Pancreas (tissue), 10 donors: ENCODE measurements at regions not wholly inside any gene's neighbourhood (a gene's known extent, or its start where the extent isn't known, plus 50 kb on each side); places are given as distances from the start of the nearest gene placed in this dataset.
"Not testable (repeated sequence)": the region's sequence is repeated elsewhere in the genome, so short reads cannot be mapped to it uniquely, and the experiment has no call there.

Experiments
- ATAC-seq, 4 donors: fragments of 200-7000 bp; cut with Tn5 transposase; one replicate each; pipeline versions ENCODE4 v1.8.0 to v1.9.1; 2020; ENCODE audit warnings: mild to moderate bottlenecking in 4 of 4, moderate library complexity in 4 of 4
- DNase-seq, 6 donors: peaks; one replicate each; pipeline ENCODE4 v3.0.0-alpha.2; 2020
- FAIRE-seq: peaks from 2 replicates; lab custom pipeline; 2012; peaks lifted over from hg19 to GRCh38; lab: Jason Lieb, UNC
- H3K27ac ChIP-seq, 4 donors: fragments of 200-600 bp; sonication (generic); 1 replicate in 3 of 4; 2 replicates in 1 of 4; pipeline versions ENCODE4 v1.5.0 to v1.8.0; 2020
- H3K27me3 ChIP-seq, 4 donors: fragments of 200-600 bp; one replicate each; pipeline ENCODE4 v1.8.0; 2021
- H3K36me3 ChIP-seq, 3 donors: fragments of 200-600 bp; sonication (generic) in 1 of 3; one replicate each; pipeline versions ENCODE4 v1.5.0 to v1.8.0; 2020 to 2021
- H3K4me1 ChIP-seq, 3 donors: fragments of 200-600 bp; one replicate each; pipeline ENCODE4 v1.8.0; 2021
- H3K4me3 ChIP-seq, 4 donors: fragments of 200-600 bp; sonication (generic) in 2 of 4; one replicate each; pipeline versions ENCODE4 v1.5.0 to v1.8.0; 2020 to 2021
- H3K9me3 ChIP-seq, 4 donors: fragments of 200-600 bp; one replicate each; pipeline ENCODE4 v1.8.0; 2021
- WGBS, 2 donors: extraction: QIAGEN DNeasy Blood & Tissue Kit; methylation state at CpG; one replicate each; pipeline ENCODE4 v1.1.7; 2013; 5-methylcytosine and 5-hydroxymethylcytosine counted together
- intact Hi-C, 3 donors: fragments of 100-400 bp; cut with DNase I; formaldehyde crosslinking; loops; one replicate each; pipeline versions ENCODE4 v1.11.1 to v1.14.2; 2022
- TF ChIP-seq, protein P1 (sequence below), 4 donors: fragments of 200-600 bp; sonication (generic) in 3 of 4; IDR thresholded peaks; one replicate each; pipeline versions ENCODE4 v1.5.0 to v1.8.0; 2021; ENCODE audit warnings: antibody characterized with exemption in 4 of 4
- donor health status: healthy with polysubstance abuse.
- donor health status: DM: no; HTN: no; CAD: no; lungs with moderate emphysema.
- donor health status: DM: no; HTN: no; CAD: no.
- donor health status: control.
- donor health status: control.
- donor health status: Bipolar disorder and iron deficiency.
- donor health status: DM: yes; HTN: yes; CAD: no.
- donor health status: DM: no; HTN: no; CAD: no.
- donor health status: DM: no; HTN: no; CAD: no.
- donor health status: DM: yes; HTN: yes; CAD: no.

GRCh38 chr1:80155371-80155770, 1148.8 kb upstream of the ADGRL4 start:
- WGBS, 2 donors, result 13 to 22% methylated on average over 2 of the region's 2 CpGs
- DNase-seq, result no peak
- ATAC-seq, result no peak
- TF ChIP-seq, protein P1, sequence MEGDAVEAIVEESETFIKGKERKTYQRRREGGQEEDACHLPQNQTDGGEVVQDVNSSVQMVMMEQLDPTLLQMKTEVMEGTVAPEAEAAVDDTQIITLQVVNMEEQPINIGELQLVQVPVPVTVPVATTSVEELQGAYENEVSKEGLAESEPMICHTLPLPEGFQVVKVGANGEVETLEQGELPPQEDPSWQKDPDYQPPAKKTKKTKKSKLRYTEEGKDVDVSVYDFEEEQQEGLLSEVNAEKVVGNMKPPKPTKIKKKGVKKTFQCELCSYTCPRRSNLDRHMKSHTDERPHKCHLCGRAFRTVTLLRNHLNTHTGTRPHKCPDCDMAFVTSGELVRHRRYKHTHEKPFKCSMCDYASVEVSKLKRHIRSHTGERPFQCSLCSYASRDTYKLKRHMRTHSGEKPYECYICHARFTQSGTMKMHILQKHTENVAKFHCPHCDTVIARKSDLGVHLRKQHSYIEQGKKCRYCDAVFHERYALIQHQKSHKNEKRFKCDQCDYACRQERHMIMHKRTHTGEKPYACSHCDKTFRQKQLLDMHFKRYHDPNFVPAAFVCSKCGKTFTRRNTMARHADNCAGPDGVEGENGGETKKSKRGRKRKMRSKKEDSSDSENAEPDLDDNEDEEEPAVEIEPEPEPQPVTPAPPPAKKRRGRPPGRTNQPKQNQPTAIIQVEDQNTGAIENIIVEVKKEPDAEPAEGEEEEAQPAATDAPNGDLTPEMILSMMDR (IDR thresholded peaks at IDR 0.05), result no peak
- no peaks in the 10 kb centered on the region for H3K4me1 ChIP-seq
- H3K27me3 ChIP-seq, result no peaks in the 10 kb centered on the region
- H3K4me3 ChIP-seq, result no peak overlapping the region
- no peaks in the 10 kb centered on the region for H3K9me3 ChIP-seq
- H3K27ac ChIP-seq, result no peak overlapping the region
- intact Hi-C loops, result no loop called here
- no peak for FAIRE-seq
- no peaks in the 10 kb centered on the region for H3K36me3 ChIP-seq

DNA sequence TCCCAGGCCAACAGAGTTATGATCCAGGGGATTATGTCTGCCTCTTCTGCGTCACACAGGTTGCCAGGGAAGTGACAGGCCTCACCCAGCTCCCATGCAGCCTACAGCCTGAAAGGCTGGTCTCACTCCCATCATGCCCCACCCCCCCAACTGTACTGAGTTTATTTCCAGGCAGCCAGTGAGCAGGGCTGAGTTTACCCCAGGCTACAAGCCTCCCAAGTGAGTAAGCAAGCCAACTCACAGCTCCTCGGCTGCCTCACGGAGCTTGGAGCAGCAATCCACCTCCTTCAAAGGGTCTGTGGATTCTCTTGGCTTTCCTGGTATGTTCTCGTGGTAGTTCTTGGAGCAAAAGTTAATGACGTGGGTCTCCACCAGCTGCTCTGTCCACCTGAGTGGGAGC, 1147.6 kb upstream of the ADGRL4 start:
- ATAC-seq, result no peak
- intact Hi-C loops, result no loop called here
- DNase-seq, result peak in 1 of 6 donors; percentile 18
- Histone ChIP-seq H3K27ac (no peak overlapping the region), H3K4me1 (no peaks in the 10 kb centered on the region), H3K36me3 (no peaks in the 10 kb centered on the region), H3K9me3 (no peaks in the 10 kb centered on the region), H3K4me3 (no peak overlapping the region), H3K27me3 (no peaks in the 10 kb centered on the region)
- no peak for FAIRE-seq
- TF ChIP-seq, protein P1 (IDR thresholded peaks at IDR 0.05), result no peak
- WGBS, 2 donors, result 75 to 86% methylated on average over 4 to 5 of the region's 5 CpGs

- peak in 1 of 6 donors; percentile 14 for DNase-seq
- H3K36me3 ChIP-seq, result no peaks in the 10 kb centered on the region
- no peak for FAIRE-seq
- ATAC-seq, result no peak
- intact Hi-C loops, result no loop called here
- H3K27me3 ChIP-seq, result no peaks in the 10 kb centered on the region
- TF ChIP-seq, protein P1 (IDR thresholded peaks at IDR 0.05), result no peak
- no peak overlapping the region for H3K4me3 ChIP-seq
- no peaks in the 10 kb centered on the region for H3K4me1 ChIP-seq
- H3K27ac ChIP-seq, result no peak overlapping the region
- WGBS, 2 donors, result 91 to 94% methylated on average over 4 of the region's 4 CpGs
- no peaks in the 10 kb centered on the region for H3K9me3 ChIP-seq
Measured at GRCh38 chr1:80153762-80154161, 1147.2 kb upstream of the ADGRL4 start.

GRCh38 chr1:80143361-80143760, 1136.8 kb upstream of the ADGRL4 start:
- no peak for ATAC-seq
- Histone ChIP-seq H3K4me1 (no peaks in the 10 kb centered on the region), H3K9me3 (no peaks in the 10 kb centered on the region), H3K36me3 (no peaks in the 10 kb centered on the region), H3K27ac (no peak overlapping the region), H3K27me3 (no peaks in the 10 kb centered on the region), H3K4me3 (no peak overlapping the region)
- TF ChIP-seq, protein P1 (IDR thresholded peaks at IDR 0.05), result no peak
- 0% methylated on average over 1 of the region's 1 CpG for WGBS, 2 donors
- intact Hi-C loops, result no loop called here
- no peak for FAIRE-seq
- no peak for DNase-seq

- H3K9me3 ChIP-seq, H3K4me1 ChIP-seq, FAIRE-seq, H3K27me3 ChIP-seq, H3K36me3 ChIP-seq, H3K4me3 ChIP-seq, H3K27ac ChIP-seq, intact Hi-C loops, ATAC-seq: not testable (repeated sequence)
- DNase-seq, result peak in 1 of 6 donors; percentile 24
- WGBS, 2 donors, result 76 to 83% methylated on average over 27 of the region's 27 CpGs
Measured at GRCh38 chr1:80137946-80138602, 1131.5 kb upstream of the ADGRL4 start.
